NCI-H187 (cell line): ENCODE measurements at regions not wholly inside any gene's neighbourhood (a gene's known extent, or its start where the extent isn't known, plus 50 kb on each side); places are given as distances from the start of the nearest gene placed in this dataset.
"Not testable (repeated sequence)": the region's sequence is repeated elsewhere in the genome, so short reads cannot be mapped to it uniquely, and the experiment has no call there.

Experiments used
- DNase-seq, 2 experiments: peaks; one replicate each; lab custom pipeline; 2025; lab: John Stamatoyannopoulos, UW

GRCh38 chr13:100811024-100811865, 136.7 kb upstream of the TMTC4 start:
- DNase-seq = no peak

- DNase-seq = no peak
These were observed 135.9 kb upstream of the TMTC4 start for GRCh38 chr13:100810481-100810880.

- no peak for DNase-seq
These were observed 135.3 kb upstream of the TMTC4 start for GRCh38 chr13:100809856-100810255.

GRCh38 chr13:100809129-100809390, 134.5 kb upstream of the TMTC4 start:
- no peak for DNase-seq

GRCh38 chr13:100808330-100809128, 133.9 kb upstream of the TMTC4 start:
- no peak for DNase-seq

- no peak for DNase-seq
These were observed 128.5 kb upstream of the TMTC4 start for GRCh38 chr13:100803091-100803490.

DNA sequence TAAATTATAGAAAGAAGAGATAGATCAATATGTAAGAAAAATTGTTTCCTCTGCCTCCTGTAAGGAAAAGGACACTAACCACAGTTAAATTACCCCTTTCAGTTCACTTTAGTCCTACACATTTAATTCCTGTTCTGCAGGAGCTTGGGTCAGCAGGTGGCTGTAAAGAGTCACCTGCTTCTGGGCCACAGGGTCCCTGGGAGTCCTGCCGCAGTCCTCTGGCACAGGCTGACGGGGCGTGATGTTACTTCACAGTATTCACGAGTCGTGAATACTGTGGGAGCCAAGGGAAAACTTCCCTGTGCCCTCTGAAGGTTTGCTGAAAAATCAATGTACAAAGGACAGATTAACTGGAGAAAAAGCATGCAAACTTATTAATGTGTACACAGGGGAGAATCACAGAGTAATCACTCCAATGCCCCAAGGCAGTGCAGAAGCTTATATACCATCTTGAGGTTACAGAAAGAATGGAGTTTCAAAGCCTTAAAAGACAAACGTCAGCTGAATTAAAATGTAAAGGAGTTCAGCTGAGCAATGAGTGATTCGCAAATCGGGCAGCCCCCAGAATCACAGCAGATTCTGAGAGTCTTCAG, 125.8 kb upstream of the TMTC4 start:
- no peak for DNase-seq

GRCh38 chr13:100798739-100799361, 124.3 kb upstream of the TMTC4 start:
- DNase-seq = no peak

- DNase-seq = no peak
These were observed 123.3 kb upstream of the TMTC4 start for GRCh38 chr13:100797921-100798320.

- DNase-seq = no peak
These were observed 121.9 kb upstream of the TMTC4 start for GRCh38 chr13:100796463-100796862.

GRCh38 chr13:100794575-100794974, 120.0 kb upstream of the TMTC4 start:
- DNase-seq = no peak

DNA sequence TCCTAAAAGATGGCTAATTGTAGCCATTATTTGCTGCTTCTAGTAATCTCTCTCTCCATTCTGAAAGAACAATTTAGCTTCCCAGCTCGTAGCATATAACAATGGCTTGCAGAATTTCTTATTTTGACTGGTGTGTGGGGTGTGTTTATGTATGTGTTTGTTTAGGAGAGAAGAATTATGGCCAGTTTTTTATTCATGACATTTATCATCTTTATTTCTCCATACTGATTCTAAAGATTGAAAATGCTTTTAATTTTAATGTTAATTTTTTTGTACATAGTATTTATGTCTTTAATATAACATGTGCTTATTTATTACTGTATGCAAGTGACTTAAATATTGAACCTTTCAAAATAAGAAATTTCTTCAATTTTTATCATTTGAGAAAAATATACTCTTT, 115.8 kb upstream of the TMTC4 start:
- DNase-seq = no peak

DNA sequence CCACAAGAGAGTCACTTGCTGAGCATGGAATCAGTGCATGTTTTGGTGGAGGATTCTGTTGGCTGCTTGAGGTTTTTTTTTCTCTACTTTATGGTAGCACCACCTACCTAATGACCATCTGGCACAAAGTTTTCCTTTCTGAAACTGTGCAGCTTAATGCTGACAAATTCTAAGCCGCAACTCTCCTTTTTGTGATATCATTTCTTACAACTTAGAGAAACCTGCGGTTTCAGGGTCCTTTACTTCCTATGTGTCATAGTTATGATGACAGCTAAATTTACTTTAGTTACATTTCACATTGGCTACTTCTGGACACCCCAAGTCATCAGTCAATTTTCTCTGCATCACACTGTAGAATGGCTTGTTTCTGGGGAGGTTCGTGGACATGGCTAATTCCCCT, 115.4 kb upstream of the TMTC4 start:
- no peak for DNase-seq

DNA sequence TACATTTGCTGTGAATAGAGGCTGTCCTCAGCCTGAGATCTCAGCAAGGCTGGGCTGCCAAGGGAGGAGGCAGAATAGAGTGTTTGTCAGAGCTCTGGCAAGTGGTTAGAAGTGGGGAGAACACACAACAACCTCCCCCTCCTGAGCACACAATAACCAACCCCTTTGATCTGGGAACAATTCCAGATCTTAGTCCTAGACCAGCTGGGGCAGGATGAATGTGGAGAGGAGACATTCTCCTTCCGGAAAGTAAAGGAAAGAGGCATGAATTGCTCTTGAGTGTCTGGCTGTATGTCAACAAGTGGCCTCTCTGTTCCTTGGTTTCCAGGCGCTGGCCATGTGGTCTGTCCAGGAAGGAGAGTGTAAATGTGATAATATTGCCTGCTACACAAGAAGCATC, 114.9 kb upstream of the TMTC4 start:
- peak; percentile 75 to 89 for DNase-seq

DNA sequence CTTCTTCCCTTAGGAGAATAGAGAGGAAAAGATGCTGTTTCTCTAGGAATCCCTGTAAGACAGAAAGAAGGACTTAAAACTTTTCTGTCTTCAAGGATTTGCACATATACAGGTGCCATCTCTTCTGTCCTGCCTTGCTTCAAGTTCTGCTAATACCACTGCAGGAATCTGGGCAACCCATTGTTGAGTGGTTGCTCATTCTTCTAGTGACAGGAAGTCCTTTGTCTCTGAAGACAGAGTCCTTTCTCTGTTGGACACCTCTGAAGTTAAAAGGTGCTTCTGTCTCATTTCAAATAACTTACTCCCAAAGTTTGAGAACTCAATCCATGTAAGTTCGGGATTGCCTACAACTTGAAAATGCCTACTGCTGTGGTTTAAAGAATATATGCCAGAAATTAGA, 114.4 kb upstream of the TMTC4 start:
- DNase-seq = no peak

GRCh38 chr13:100788540-100788939, 113.9 kb upstream of the TMTC4 start:
- DNase-seq = no peak

- no peak for DNase-seq
These were observed 113.3 kb upstream of the TMTC4 start for GRCh38 chr13:100787899-100788298.

DNA sequence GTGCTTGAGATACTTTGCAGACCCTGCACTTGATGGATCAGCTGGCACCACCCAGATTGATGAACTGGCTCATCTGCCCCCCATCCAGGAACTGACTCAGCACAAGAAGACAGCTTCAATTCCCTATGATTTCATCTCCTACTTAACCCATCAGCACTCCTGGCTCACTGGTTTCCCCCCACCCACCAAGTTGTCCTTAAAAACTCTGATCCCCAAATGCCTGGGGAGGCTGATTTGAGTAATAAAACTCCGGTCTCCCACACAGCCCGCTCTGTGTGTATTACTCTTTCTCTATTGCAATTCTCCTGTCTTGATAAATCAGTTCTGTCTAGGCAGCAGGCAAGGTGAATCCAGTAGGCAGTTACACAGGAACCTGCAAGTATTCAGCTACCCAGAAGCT, 102.1 kb upstream of the TMTC4 start:
- DNase-seq = not testable (repeated sequence)

GRCh38 chr13:100773923-100774663, 99.5 kb upstream of the TMTC4 start:
- DNase-seq = no peak

- no peak for DNase-seq
These were observed 98.8 kb upstream of the TMTC4 start for GRCh38 chr13:100773429-100773828.

DNA sequence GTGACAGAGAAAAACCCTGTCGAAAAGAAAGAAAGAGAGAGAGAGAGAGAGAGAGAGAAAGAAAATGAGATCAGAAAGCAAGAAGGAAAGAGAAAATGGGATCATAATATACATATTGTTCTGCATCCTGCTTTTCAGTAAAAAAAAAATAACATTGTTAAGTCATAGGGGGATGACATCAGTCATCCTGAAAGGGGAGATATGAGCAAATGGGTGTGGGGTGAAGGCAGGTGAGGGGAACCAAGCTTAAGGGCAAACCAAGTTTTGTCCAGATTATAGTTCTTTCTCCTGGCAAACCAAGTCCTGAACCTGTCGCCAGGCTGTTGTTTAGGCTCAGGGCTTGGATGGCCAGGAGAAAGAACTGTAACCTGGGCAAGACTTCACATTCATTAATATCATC, 92.6 kb upstream of the TMTC4 start:
- DNase-seq = no peak

GRCh38 chr13:100766570-100766969, 92.0 kb upstream of the TMTC4 start:
- not testable (repeated sequence) for DNase-seq
